ENCODE measurements at regions not wholly inside any gene's neighbourhood (a gene's known extent, or its start where the extent isn't known, plus 50 kb on each side); places are given as distances from the start of the nearest gene placed in this dataset.
A peak's percentile ranks its signal among the peaks of the same experiment; 100 is the strongest.

GRCh38 chr11:25927411-25927953 is 404.4 kb upstream of the ANO3 start:
- TF ChIP-seq CTCF (IDR thresholded peaks at IDR 0.05) = no peak
- TF ChIP-seq POLR2AphosphoS5 (IDR thresholded peaks at IDR 0.05) = no peak
- no peak for TF ChIP-seq POLR2A (IDR thresholded peaks at IDR 0.05)
- intact Hi-C loops (cut with DNase I) = no loop called here
- no peak for DNase-seq (ENCODE audit: low spot score)
- Histone ChIP-seq H3K27me3 (replicated peaks; ENCODE audit: insufficient read depth) (no peaks in the 10 kb centered on the region), H3K36me3 (no peaks in the 10 kb centered on the region), H3K9me3 (no peaks in the 10 kb centered on the region), H3K27ac (no peak overlapping the region), H3K4me3 (no peak overlapping the region), H3K4me1 (replicated peaks) (no peaks in the 10 kb centered on the region)
- WGBS = 31% methylated on average over 3 of the region's 3 CpGs

GRCh38 chr11:25928076-25928475 is 403.9 kb upstream of the ANO3 start:
- Histone ChIP-seq H3K27me3 (replicated peaks; ENCODE audit: insufficient read depth) (no peaks in the 10 kb centered on the region), H3K36me3 (no peaks in the 10 kb centered on the region), H3K9me3 (no peaks in the 10 kb centered on the region), H3K4me3 (no peak overlapping the region), H3K27ac (no peak overlapping the region), H3K4me1 (replicated peaks) (no peaks in the 10 kb centered on the region)
- WGBS = 6% methylated on average over 2 of the region's 2 CpGs
- intact Hi-C loops (cut with DNase I) = no loop called here
- no peak for DNase-seq (ENCODE audit: low spot score)
- TF ChIP-seq POLR2AphosphoS5 (IDR thresholded peaks at IDR 0.05) (peak; percentile 18), POLR2A (IDR thresholded peaks at IDR 0.05) (no peak)

GRCh38 chr11:25938952-25939351 is 393.0 kb upstream of the ANO3 start:
- H3K9me3 ChIP-seq = no peaks in the 10 kb centered on the region

GRCh38 chr11:25939691-25940090 is 392.2 kb upstream of the ANO3 start:
- Histone ChIP-seq H3K4me3 (no peak overlapping the region), H3K4me1 (replicated peaks) (no peaks in the 10 kb centered on the region), H3K27ac (no peak overlapping the region), H3K36me3 (no peaks in the 10 kb centered on the region), H3K9me3 (no peaks in the 10 kb centered on the region), H3K27me3 (replicated peaks; ENCODE audit: insufficient read depth) (no peaks in the 10 kb centered on the region)
- intact Hi-C loops (cut with DNase I) = no loop called here
- no peak for DNase-seq (ENCODE audit: low spot score)
- 52% methylated on average over 2 of the region's 2 CpGs for WGBS
- no peak for TF ChIP-seq POLR2A (IDR thresholded peaks at IDR 0.05)
- TF ChIP-seq CTCF (IDR thresholded peaks at IDR 0.05) = no peak
- no peak for TF ChIP-seq POLR2AphosphoS5 (IDR thresholded peaks at IDR 0.05)

More at GRCh38 chr11:25938952-25939351, 393.0 kb upstream of the ANO3 start:
- intact Hi-C loops (cut with DNase I) = no loop called here
- Histone ChIP-seq H3K27me3 (replicated peaks; ENCODE audit: insufficient read depth) (no peaks in the 10 kb centered on the region), H3K4me3 (no peak overlapping the region), H3K36me3 (no peaks in the 10 kb centered on the region), H3K27ac (no peak overlapping the region), H3K4me1 (replicated peaks) (no peaks in the 10 kb centered on the region)
- TF ChIP-seq CTCF (IDR thresholded peaks at IDR 0.05) (no peak), POLR2A (IDR thresholded peaks at IDR 0.05) (no peak), POLR2AphosphoS5 (IDR thresholded peaks at IDR 0.05) (no peak)
- DNase-seq (ENCODE audit: low spot score) = no peak
- 61% methylated on average over 1 of the region's 1 CpG for WGBS

- no peaks in the 10 kb centered on the region for H3K36me3 ChIP-seq
- H3K4me3 ChIP-seq = no peak overlapping the region
- TF ChIP-seq POLR2A (IDR thresholded peaks at IDR 0.05) (no peak), CTCF (IDR thresholded peaks at IDR 0.05) (no peak), POLR2AphosphoS5 (IDR thresholded peaks at IDR 0.05) (no peak)
- no peak overlapping the region for H3K27ac ChIP-seq
- 68% methylated on average over 1 of the region's 1 CpG for WGBS
- no peaks in the 10 kb centered on the region for H3K27me3 ChIP-seq (replicated peaks; ENCODE audit: insufficient read depth)
- DNase-seq (ENCODE audit: low spot score) = no peak
- intact Hi-C loops (cut with DNase I) = no loop called here
- no peaks in the 10 kb centered on the region for H3K9me3 ChIP-seq
- H3K4me1 ChIP-seq (replicated peaks) = no peaks in the 10 kb centered on the region
These were observed 390.6 kb upstream of the ANO3 start for GRCh38 chr11:25941353-25941752.
